NOMO-1 treated with DMSO at 0.1 percent for 48 hours (cell line): ENCODE measurements at regions not wholly inside any gene's neighbourhood (a gene's known extent, or its start where the extent isn't known, plus 50 kb on each side); places are given as distances from the start of the nearest gene placed in this dataset.

Experiments used
- DNase-seq: peaks from one replicate; lab custom pipeline; 2025; ENCODE audit not compliant: unreplicated experiment; lab: John Stamatoyannopoulos, UW

- no peak for DNase-seq
Observed at GRCh38 chr12:67582238-67582834, 66.2 kb upstream of the DYRK2 start.

GRCh38 chr12:67582844-67583243 is 65.7 kb upstream of the DYRK2 start:
- no peak for DNase-seq

GRCh38 chr12:67586951-67587350 is 61.6 kb upstream of the DYRK2 start:
- DNase-seq, result no peak

- no peak for DNase-seq
Observed at GRCh38 chr12:67589078-67589477, 59.5 kb upstream of the DYRK2 start.

GRCh38 chr12:67590149-67590790 is 58.3 kb upstream of the DYRK2 start:
- peak; percentile 4 for DNase-seq

- DNase-seq, result no peak
Observed at GRCh38 chr12:67592228-67593011, 56.1 kb upstream of the DYRK2 start.

- DNase-seq, result no peak
Observed at GRCh38 chr12:67593041-67593440, 55.5 kb upstream of the DYRK2 start.

- no peak for DNase-seq
Observed at GRCh38 chr12:67593461-67594330, 54.8 kb upstream of the DYRK2 start.

GRCh38 chr12:67594888-67595287 is 53.7 kb upstream of the DYRK2 start:
- no peak for DNase-seq

GRCh38 chr12:67595365-67595764 is 53.2 kb upstream of the DYRK2 start:
- DNase-seq, result no peak

- DNase-seq, result no peak
Observed at GRCh38 chr12:67598598-67598997, 49.9 kb upstream of the DYRK2 start.
